SW 1271 (cell line): ENCODE measurements at regions not wholly inside any gene's neighbourhood (a gene's known extent, or its start where the extent isn't known, plus 50 kb on each side); places are given as distances from the start of the nearest gene placed in this dataset.

Source experiments
- DNase-seq, 2 experiments: peaks; one replicate each; lab custom pipeline; 2025; lab: John Stamatoyannopoulos, UW

- no peak for DNase-seq
Measured at GRCh38 chr5:56459394-56460194, 226.5 kb upstream of the ANKRD55 start.

- no peak for DNase-seq
Measured at GRCh38 chr5:56457887-56458812, 225.0 kb upstream of the ANKRD55 start.

GRCh38 chr5:56456002-56456401, 222.9 kb upstream of the ANKRD55 start:
- no peak for DNase-seq

- DNase-seq: no peak
Measured at GRCh38 chr5:56455417-56455816, 222.3 kb upstream of the ANKRD55 start.

GRCh38 chr5:56454219-56454862, 221.2 kb upstream of the ANKRD55 start:
- no peak for DNase-seq

- no peak for DNase-seq
Measured at GRCh38 chr5:56451742-56452141, 218.6 kb upstream of the ANKRD55 start.

- DNase-seq: no peak
Measured at GRCh38 chr5:56450766-56451165, 217.6 kb upstream of the ANKRD55 start.

- DNase-seq: no peak
Measured at GRCh38 chr5:56449071-56449640, 216.0 kb upstream of the ANKRD55 start.

GRCh38 chr5:56447656-56448055, 214.5 kb upstream of the ANKRD55 start:
- DNase-seq: no peak

- no peak for DNase-seq
Measured at GRCh38 chr5:56447232-56447631, 214.1 kb upstream of the ANKRD55 start.

GRCh38 chr5:56446728-56447127, 213.6 kb upstream of the ANKRD55 start:
- DNase-seq: no peak

- DNase-seq: no peak
Measured at GRCh38 chr5:56443826-56444225, 210.7 kb upstream of the ANKRD55 start.

- DNase-seq: no peak
Measured at GRCh38 chr5:56440871-56441740, 208.0 kb upstream of the ANKRD55 start.

GRCh38 chr5:56434986-56435385, 201.9 kb upstream of the ANKRD55 start:
- no peak for DNase-seq

- DNase-seq: no peak
Measured at GRCh38 chr5:56433039-56433617, 200.0 kb upstream of the ANKRD55 start.

- no peak for DNase-seq
Measured at GRCh38 chr5:56432321-56432720, 199.2 kb upstream of the ANKRD55 start.

- no peak for DNase-seq
Measured at GRCh38 chr5:56430422-56430821, 197.3 kb upstream of the ANKRD55 start.

- no peak for DNase-seq
Measured at GRCh38 chr5:56429110-56429561, 196.0 kb upstream of the ANKRD55 start.

- no peak for DNase-seq
Measured at GRCh38 chr5:56426693-56427092, 193.6 kb upstream of the ANKRD55 start.

- DNase-seq: no peak
Measured at GRCh38 chr5:56422076-56422762, 189.1 kb upstream of the ANKRD55 start.
